SH-SY5Y (cell line): ENCODE measurements at regions not wholly inside any gene's neighbourhood (a gene's known extent, or its start where the extent isn't known, plus 50 kb on each side); places are given as distances from the start of the nearest gene placed in this dataset.

Experiments used
- GATA2 ChIP-seq: IDR thresholded peaks from 2 replicates; pipeline ENCODE4 v1.6.1; 2011; ENCODE audit warnings: mild to moderate bottlenecking, low read depth, low read length
- GATA3 ChIP-seq: IDR thresholded peaks from 2 replicates; pipeline ENCODE4 v1.6.1; 2011; ENCODE audit warnings: low read depth, mild to moderate bottlenecking, low read length, moderate library complexity

- TF ChIP-seq GATA2: no peak
- no peak for TF ChIP-seq GATA3
Measured at GRCh38 chr2:78910376-78910775, 115.1 kb upstream of the REG3G start.
